Uterus (tissue), 3 donors: ENCODE measurements at regions not wholly inside any gene's neighbourhood (a gene's known extent, or its start where the extent isn't known, plus 50 kb on each side); places are given as distances from the start of the nearest gene placed in this dataset.

Source experiments
- DNase-seq, 2 donors: peaks; one replicate each; pipeline ENCODE4 v3.0.0-alpha.2; 2019 to 2020
- H3K27ac ChIP-seq, 2 donors: fragments of 200-600 bp; sonication (generic); 1 replicate in 1 of 2; 2 replicates in 1 of 2; pipeline ENCODE4 v1.5.1; 2016 to 2018
- H3K27me3 ChIP-seq, 2 donors: fragments of 200-600 bp; sonication (generic); one replicate each; pipeline ENCODE4 v1.5.1; 2018 to 2019; ENCODE audit warnings: control low read depth in 1 of 2
- H3K36me3 ChIP-seq, 2 donors: fragments of 200-600 bp; sonication (generic); one replicate each; pipeline ENCODE4 v1.5.1; 2019; ENCODE audit warnings: control low read depth in 1 of 2
- H3K4me1 ChIP-seq, 2 donors: fragments of 200-600 bp; sonication (generic); one replicate each; pipeline ENCODE4 v1.5.1; 2018 to 2019; ENCODE audit warnings: control low read depth in 1 of 2
- H3K4me3 ChIP-seq, 2 donors: fragments of 200-600 bp; sonication (generic); 1 replicate in 1 of 2; 2 replicates in 1 of 2; pipeline ENCODE4 v1.5.1; 2018 to 2019; ENCODE audit warnings: mild to moderate bottlenecking in 1 of 2
- H3K9me3 ChIP-seq, 2 donors: fragments of 200-600 bp; sonication (generic); one replicate each; pipeline ENCODE4 v1.5.1; 2019; ENCODE audit warnings: control low read depth in 1 of 2
- POLR2A ChIP-seq, 2 donors: fragments of 450-650 bp; IDR thresholded peaks; one replicate each; pipeline ENCODE4 v1.6.1; 2016; ENCODE audit warnings: antibody characterized with exemption in 2 of 2, mild to moderate bottlenecking in 1 of 2, moderate library complexity in 1 of 2
- intact Hi-C: fragments of 100-400 bp; cut with DNase I; formaldehyde crosslinking; loops from one replicate; pipeline ENCODE4 v1.15.1; 2023; ENCODE audit warnings: low total_unique reads
- TF ChIP-seq, protein P1 (sequence below), 4 experiments: fragments of 200-600 bp in 2 of 4; fragments of 450-650 bp in 2 of 4; sonication (generic) in 2 of 4; IDR thresholded peaks; one replicate each; pipeline ENCODE4 v1.5.1; 2016 to 2019; ENCODE audit warnings: antibody characterized with exemption in 4 of 4, mild to moderate bottlenecking in 2 of 4, moderate library complexity in 1 of 4
- donor health status: DM: yes; HTN: yes; CAD: no.

DNA sequence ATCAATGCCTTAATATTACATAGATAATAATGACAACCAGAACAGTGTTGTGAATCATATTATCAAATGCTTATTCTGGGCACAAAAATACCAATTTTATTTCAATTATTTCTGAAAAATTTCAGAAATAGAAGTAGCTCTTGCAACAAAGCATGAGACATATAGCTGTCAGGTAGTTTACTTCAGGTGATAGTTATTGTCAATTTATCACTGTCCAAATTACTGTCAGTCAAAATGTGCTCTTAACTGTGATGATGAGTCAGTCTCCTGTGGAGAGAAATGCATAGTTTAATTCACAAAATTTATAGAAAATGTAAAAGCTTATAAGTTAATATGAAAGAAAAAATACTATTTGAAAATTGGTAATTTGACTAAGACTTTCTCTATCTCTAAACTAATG, 1078.4 kb upstream of the GBE1 start:
- Histone ChIP-seq H3K36me3 (no peaks in the 10 kb centered on the region), H3K27me3 (no peaks in the 10 kb centered on the region), H3K9me3 (no peaks in the 10 kb centered on the region), H3K4me1 (no peaks in the 10 kb centered on the region), H3K27ac (no peak overlapping the region), H3K4me3 (no peak overlapping the region)
- TF ChIP-seq, protein P1, sequence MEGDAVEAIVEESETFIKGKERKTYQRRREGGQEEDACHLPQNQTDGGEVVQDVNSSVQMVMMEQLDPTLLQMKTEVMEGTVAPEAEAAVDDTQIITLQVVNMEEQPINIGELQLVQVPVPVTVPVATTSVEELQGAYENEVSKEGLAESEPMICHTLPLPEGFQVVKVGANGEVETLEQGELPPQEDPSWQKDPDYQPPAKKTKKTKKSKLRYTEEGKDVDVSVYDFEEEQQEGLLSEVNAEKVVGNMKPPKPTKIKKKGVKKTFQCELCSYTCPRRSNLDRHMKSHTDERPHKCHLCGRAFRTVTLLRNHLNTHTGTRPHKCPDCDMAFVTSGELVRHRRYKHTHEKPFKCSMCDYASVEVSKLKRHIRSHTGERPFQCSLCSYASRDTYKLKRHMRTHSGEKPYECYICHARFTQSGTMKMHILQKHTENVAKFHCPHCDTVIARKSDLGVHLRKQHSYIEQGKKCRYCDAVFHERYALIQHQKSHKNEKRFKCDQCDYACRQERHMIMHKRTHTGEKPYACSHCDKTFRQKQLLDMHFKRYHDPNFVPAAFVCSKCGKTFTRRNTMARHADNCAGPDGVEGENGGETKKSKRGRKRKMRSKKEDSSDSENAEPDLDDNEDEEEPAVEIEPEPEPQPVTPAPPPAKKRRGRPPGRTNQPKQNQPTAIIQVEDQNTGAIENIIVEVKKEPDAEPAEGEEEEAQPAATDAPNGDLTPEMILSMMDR (IDR thresholded peaks at IDR 0.05) = no peak
- DNase-seq = no peak
- intact Hi-C loops = no loop called here

DNA sequence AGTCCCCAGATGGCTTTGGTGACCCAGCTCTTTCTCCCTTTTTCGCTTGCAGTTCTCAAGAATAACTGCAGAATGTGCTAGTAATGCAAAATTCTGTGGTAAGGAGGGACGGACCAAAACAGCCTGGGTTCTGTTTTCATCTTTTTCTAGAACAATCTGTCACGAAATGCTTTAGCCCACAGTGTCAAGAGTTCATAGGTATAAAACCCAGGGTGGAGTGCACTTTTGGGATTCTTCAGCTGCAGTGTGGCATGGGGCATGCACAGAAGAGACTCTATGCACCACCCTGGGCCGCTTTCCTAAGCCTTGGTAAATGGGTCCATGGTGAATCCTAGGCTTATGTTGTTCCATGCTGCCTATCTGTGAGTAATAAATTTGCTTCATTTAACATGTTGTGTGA, 1072.7 kb upstream of the GBE1 start:
- intact Hi-C loops = no loop called here
- H3K27me3 ChIP-seq = no peaks in the 10 kb centered on the region
- no peaks in the 10 kb centered on the region for H3K9me3 ChIP-seq
- H3K4me3 ChIP-seq = no peak overlapping the region
- no peak for DNase-seq
- TF ChIP-seq, protein P1 (IDR thresholded peaks at IDR 0.05) = no peak
- TF ChIP-seq POLR2A (IDR thresholded peaks at IDR 0.05) = no peak
- no peaks in the 10 kb centered on the region for H3K4me1 ChIP-seq
- H3K27ac ChIP-seq = no peak overlapping the region
- H3K36me3 ChIP-seq = no peaks in the 10 kb centered on the region

DNA sequence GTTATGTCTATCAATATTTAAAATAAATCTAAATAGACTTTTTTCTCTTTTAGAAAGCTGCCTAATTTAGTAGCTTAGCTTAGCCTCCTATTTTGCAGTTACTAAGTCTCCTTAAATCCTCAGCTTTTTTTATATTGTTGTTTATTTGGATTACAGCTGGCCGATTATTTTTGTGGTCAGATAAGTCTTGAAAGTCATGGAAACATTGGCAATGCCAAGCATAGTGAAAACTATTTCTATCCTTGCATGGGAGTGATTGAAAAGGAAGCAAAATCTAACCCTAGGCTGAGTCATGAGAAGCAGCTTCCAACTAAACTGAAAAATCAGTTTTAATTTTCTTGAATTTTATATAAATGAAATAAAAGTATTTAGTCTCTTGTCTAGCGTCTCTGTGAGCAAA, 1063.0 kb upstream of the GBE1 start:
- no peak overlapping the region for H3K4me3 ChIP-seq
- intact Hi-C loops = no loop called here
- DNase-seq = no peak
- no peak overlapping the region for H3K27ac ChIP-seq
- H3K4me1 ChIP-seq = no peaks in the 10 kb centered on the region
- TF ChIP-seq POLR2A (IDR thresholded peaks at IDR 0.05) = no peak
- TF ChIP-seq, protein P1 (IDR thresholded peaks at IDR 0.05) = no peak
- no peaks in the 10 kb centered on the region for H3K36me3 ChIP-seq
- H3K9me3 ChIP-seq = no peaks in the 10 kb centered on the region
- no peaks in the 10 kb centered on the region for H3K27me3 ChIP-seq

DNA sequence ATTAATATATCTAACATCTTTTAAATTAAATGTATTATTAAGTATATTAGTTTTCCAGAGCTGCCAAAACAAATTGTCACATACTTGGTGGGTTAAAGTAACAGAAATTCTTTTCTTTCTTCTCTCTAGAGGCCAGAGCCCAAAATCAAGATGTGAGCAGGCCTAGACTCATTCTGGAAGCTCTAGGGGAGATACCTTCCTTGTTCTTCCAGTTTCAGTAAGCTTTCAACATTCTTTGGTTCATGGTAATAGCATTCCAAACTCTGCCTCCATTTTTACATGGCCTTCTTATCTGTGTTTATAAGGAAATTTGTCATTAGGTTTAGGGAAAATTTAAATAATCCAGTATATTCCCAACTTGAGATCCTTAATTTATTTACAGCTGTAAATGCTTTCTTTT, 1054.6 kb upstream of the GBE1 start:
- Histone ChIP-seq H3K4me3 (no peak overlapping the region), H3K27ac (no peak overlapping the region), H3K27me3 (no peaks in the 10 kb centered on the region), H3K9me3 (no peaks in the 10 kb centered on the region), H3K36me3 (no peaks in the 10 kb centered on the region), H3K4me1 (no peaks in the 10 kb centered on the region)
- no peak for DNase-seq
- intact Hi-C loops = no loop called here
- no peak for TF ChIP-seq POLR2A (IDR thresholded peaks at IDR 0.05)
- TF ChIP-seq, protein P1 (IDR thresholded peaks at IDR 0.05) = no peak

DNA sequence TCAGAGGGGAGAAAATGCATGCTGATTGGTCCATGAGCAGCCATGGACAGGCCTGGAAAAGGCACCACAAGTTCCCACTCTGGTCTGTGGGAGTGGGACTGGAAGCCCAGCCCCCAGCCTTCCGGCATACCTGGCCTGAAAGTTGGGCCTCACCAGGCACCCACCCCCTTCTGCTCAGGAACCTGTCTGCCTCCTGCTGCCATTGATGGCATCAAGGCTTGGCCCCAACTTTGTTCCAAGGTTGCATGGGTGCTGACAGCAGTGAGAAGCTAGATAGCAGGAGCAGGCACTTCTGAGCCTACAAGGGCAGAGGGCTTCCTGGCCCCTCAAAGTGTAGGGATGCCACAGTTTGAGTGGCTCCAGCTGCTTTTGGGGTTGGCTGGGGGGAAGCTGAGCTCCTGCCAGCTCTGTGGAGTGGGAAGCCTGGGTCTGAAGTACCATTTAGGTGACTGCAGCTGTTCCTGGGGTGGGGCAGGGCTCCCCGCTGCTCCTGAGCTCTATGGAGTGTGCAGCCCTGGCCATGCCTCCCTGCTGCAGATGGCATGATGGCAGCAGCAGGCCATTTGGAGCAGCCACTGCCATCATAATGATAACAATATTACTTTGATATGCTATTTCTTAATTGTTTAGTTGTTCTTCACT, 1054.1 kb upstream of the GBE1 start:
- intact Hi-C loops = no loop called here
- Histone ChIP-seq H3K36me3 (no peaks in the 10 kb centered on the region), H3K4me1 (no peaks in the 10 kb centered on the region), H3K27ac (no peak overlapping the region), H3K4me3 (no peak overlapping the region), H3K9me3 (no peaks in the 10 kb centered on the region), H3K27me3 (no peaks in the 10 kb centered on the region)
- no peak for TF ChIP-seq POLR2A (IDR thresholded peaks at IDR 0.05)
- TF ChIP-seq, protein P1 (IDR thresholded peaks at IDR 0.05) = no peak
- DNase-seq = no peak
